Endothelial cell of umbilical vein (primary cell): ENCODE measurements at regions not wholly inside any gene's neighbourhood (a gene's known extent, or its start where the extent isn't known, plus 50 kb on each side); places are given as distances from the start of the nearest gene placed in this dataset.

Source experiments
- BruUV-seq: library from RNA; stranded (reverse); fragments of 400-500 nt; replicated peaks from 2 replicates; lab custom pipeline; 2021; lab: Mats Ljungman, UMichigan
- CTCF ChIA-PET: fragments of 300-600, 350-600 bp; sonication (Branson Sonifier 250); formaldehyde crosslinking; loops from one replicate; lab custom pipeline; 2021; ENCODE audit warnings: antibody characterized with exemption, inconsistent platforms; lab: Charles Lee
- POLR2A ChIA-PET: fragments of 300-600, 350-600 bp; sonication (Branson Sonifier 250); formaldehyde crosslinking; loops from one replicate; lab custom pipeline; 2021; ENCODE audit warnings: antibody characterized with exemption, inconsistent platforms; lab: Charles Lee
- DNase-seq: peaks from one replicate; pipeline ENCODE4 v3.0.0-alpha.2; 2011; ENCODE audit warnings: low read depth, low spot score
- FAIRE-seq: peaks from 2 replicates; lab custom pipeline; 2011; peaks lifted over from hg19 to GRCh38; lab: Jason Lieb, UNC
- H2AFZ ChIP-seq: 2 replicates; pipeline ENCODE4 v1.6.0; 2012; ENCODE audit warnings: low read depth, low read length, control low read depth, inconsistent platforms
- H3K27ac ChIP-seq: 2 replicates; pipeline ENCODE4 v1.5.1; 2011; ENCODE audit warnings: low read depth, mild to moderate bottlenecking, control low read depth, low read length, moderate library complexity; ENCODE audit not compliant: insufficient read depth
- H3K27me3 ChIP-seq, 2 experiments: 2 replicates each; pipeline versions ENCODE4 v1.6.0 to v1.6.1; 2011; ENCODE audit warnings: low read length in 2 of 2, mixed read lengths in 1 of 2; ENCODE audit not compliant: control insufficient read depth in 2 of 2, insufficient read depth in 2 of 2
- H3K36me3 ChIP-seq, 2 experiments: 2 replicates in 1 of 2; 3 replicates in 1 of 2; pipeline ENCODE4 v1.5.1; 2011; ENCODE audit warnings: low read length in 2 of 2, mild to moderate bottlenecking in 1 of 2, moderate library complexity in 1 of 2; ENCODE audit not compliant: control insufficient read depth in 2 of 2, insufficient read depth in 2 of 2; ENCODE audit errors: extremely low read depth in 1 of 2
- H3K4me1 ChIP-seq: 3 replicates; pipeline ENCODE4 v1.5.1; 2011; ENCODE audit warnings: mild to moderate bottlenecking, low read length; ENCODE audit not compliant: control insufficient read depth, insufficient read depth; ENCODE audit errors: extremely low read depth
- H3K4me2 ChIP-seq: 2 replicates; pipeline ENCODE4 v1.6.1; 2011; ENCODE audit warnings: low read length, control low read depth, mixed read lengths; ENCODE audit not compliant: insufficient read depth
- H3K4me3 ChIP-seq, 3 experiments: fragments of 200-600 bp in 1 of 3; sonication (generic), shearing (Covaris generic) in 1 of 3; replicated peaks in 1 of 3; 2 replicates each; pipeline ENCODE4 v1.5.1; 2011 to 2016; ENCODE audit warnings: control low read depth in 3 of 3, low read length in 3 of 3, mild to moderate bottlenecking in 2 of 3, inconsistent platforms in 1 of 3, low read depth in 1 of 3, moderate library complexity in 1 of 3; ENCODE audit not compliant: insufficient read depth in 1 of 3
- H3K79me2 ChIP-seq: 2 replicates; pipeline ENCODE4 v1.6.0; 2012; ENCODE audit warnings: low read length, inconsistent platforms; ENCODE audit not compliant: control insufficient read depth, insufficient read depth
- H3K9ac ChIP-seq: replicated peaks from 2 replicates; pipeline ENCODE3; 2011; ENCODE audit warnings: low read length, control low read depth; ENCODE audit not compliant: insufficient read depth; ENCODE audit errors: extremely low read depth
- H3K9me1 ChIP-seq: replicated peaks from 3 replicates; pipeline ENCODE4 v1.6.0; 2011; ENCODE audit warnings: mild to moderate bottlenecking, low read length; ENCODE audit not compliant: control insufficient read depth, insufficient read depth; ENCODE audit errors: extremely low read depth
- H3K9me3 ChIP-seq: replicated peaks from 2 replicates; pipeline ENCODE4 v1.5.1; 2012; ENCODE audit warnings: low read length, inconsistent platforms; ENCODE audit not compliant: control insufficient read depth, insufficient read depth
- H4K20me1 ChIP-seq: replicated peaks from 2 replicates; pipeline ENCODE3; 2011; ENCODE audit warnings: mild to moderate bottlenecking, low read length; ENCODE audit not compliant: control insufficient read depth, insufficient read depth; ENCODE audit errors: extremely low read depth
- CTCF ChIP-seq, 2 donors: IDR thresholded peaks; 1 replicate in 1 of 2; 2 replicates in 1 of 2; pipeline ENCODE4 v1.5.1; 2011; ENCODE audit warnings: low read length in 2 of 2, mild to moderate bottlenecking in 2 of 2, moderate library complexity in 2 of 2, control low read depth in 1 of 2, inconsistent platforms in 1 of 2, low read depth in 1 of 2; ENCODE audit not compliant: insufficient read depth in 1 of 2; ENCODE audit errors: extremely low read depth in 1 of 2
- EZH2 ChIP-seq: IDR thresholded peaks from 2 replicates; pipeline ENCODE4 v1.6.1; 2012; ENCODE audit warnings: borderline replicate concordance, low read depth, mild to moderate bottlenecking, moderate library complexity, low read length, inconsistent platforms; ENCODE audit not compliant: severe bottlenecking
- FOS ChIP-seq: IDR thresholded peaks from 2 replicates; pipeline ENCODE4 v1.6.1; 2011; ENCODE audit warnings: mild to moderate bottlenecking, low read length, moderate library complexity, borderline replicate concordance; ENCODE audit not compliant: insufficient read depth
- GATA2 ChIP-seq: IDR thresholded peaks from 2 replicates; pipeline ENCODE4 v1.7.0; 2011; ENCODE audit warnings: low read depth, mild to moderate bottlenecking, moderate library complexity, mixed read lengths, low read length; ENCODE audit not compliant: insufficient read length, insufficient read depth
- JUN ChIP-seq: IDR thresholded peaks from 2 replicates; pipeline ENCODE4 v1.6.1; 2011; ENCODE audit warnings: borderline replicate concordance, low read depth; ENCODE audit not compliant: insufficient read length, insufficient read depth
- MAX ChIP-seq: IDR thresholded peaks from 2 replicates; pipeline ENCODE4 v1.6.1; 2011; ENCODE audit not compliant: insufficient read depth, insufficient read length
- MYC ChIP-seq: IDR thresholded peaks from one replicate; pipeline ENCODE4 v1.6.1; 2011; ENCODE audit warnings: mild to moderate bottlenecking, low read depth, low read length
- POLR2A ChIP-seq: IDR thresholded peaks from 2 replicates; pipeline ENCODE4 v1.6.1; 2012; ENCODE audit warnings: low read depth, mild to moderate bottlenecking, control low read depth, low read length
- POLR2AphosphoS5 ChIP-seq: IDR thresholded peaks from 2 replicates; pipeline ENCODE4 v1.6.1; 2012; ENCODE audit warnings: low read depth, mild to moderate bottlenecking, control low read depth, low read length, moderate library complexity; ENCODE audit not compliant: insufficient read depth
- dilution Hi-C: fragments of 300-500 bp; cut with MboI; formaldehyde crosslinking; loops from one replicate; pipeline ENCODE4 v1.15.0; 2019; ENCODE audit warnings: low sequenced_read_pairs; ENCODE audit not compliant: extremely low pct_ligation_motif_present
- intact Hi-C: fragments of 100-400 bp; cut with micrococcal nuclease; formaldehyde crosslinking; loops from one replicate; pipeline ENCODE4 v1.10.0; 2022

- POLR2A ChIA-PET = no interaction called here
These were observed 90.0 kb upstream of the IFNGR1 start for GRCh38 chr6:137309078-137309762.

More at GRCh38 chr6:137309078-137309762, 90.0 kb upstream of the IFNGR1 start:
- CTCF ChIA-PET = interaction anchor here (0.6 to 1.6 kb wide), 7 partner anchors 11 to 215 kb away, joined by 3 to 11 read pairs (median 4); no protein-coding TSS in a partner anchor
- peaks cover 4% of the 10 kb centered on the region for H3K4me1 ChIP-seq
- TF ChIP-seq JUN = no peak
- TF ChIP-seq FOS = no peak
- no peak for TF ChIP-seq EZH2
- no peak for TF ChIP-seq CTCF (IDR thresholded peaks at IDR 0.05; ENCODE audit: extremely low read depth in 1 of 2, insufficient read depth in 1 of 2, low read depth in 1 of 2, low read length in 2 of 2)
- TF ChIP-seq GATA2 = no peak
- no peak for TF ChIP-seq MYC
- TF ChIP-seq POLR2A = no peak
- no peak for TF ChIP-seq MAX
- no peak for TF ChIP-seq POLR2AphosphoS5
- DNase-seq (peak; percentile 74), FAIRE-seq (peak; percentile 84)
- H3K36me3 ChIP-seq = no peaks in the 10 kb centered on the region
- intact Hi-C loops = no loop called here
- H3K27me3 ChIP-seq = peaks cover 0 to 4% of the 10 kb centered on the region in 2 experiments
- H3K9me3 ChIP-seq = no peaks in the 10 kb centered on the region
- H4K20me1 ChIP-seq = no peaks in the 10 kb centered on the region
- peak overlapping the region; percentile 70 for H2AFZ ChIP-seq
- H3K9me1 ChIP-seq = no peaks in the 10 kb centered on the region
- no peaks in the 10 kb centered on the region for H3K79me2 ChIP-seq
- H3K4me3 ChIP-seq = no peak overlapping the region
- H3K4me2 ChIP-seq = peak overlapping the region; percentile 28
- no peak overlapping the region for H3K9ac ChIP-seq
- no peak overlapping the region for H3K27ac ChIP-seq
- dilution Hi-C loops = no loop called here
- no TSS peak for BruUV-seq
